Testis (tissue), 2 donors: ENCODE measurements at regions not wholly inside any gene's neighbourhood (a gene's known extent, or its start where the extent isn't known, plus 50 kb on each side); places are given as distances from the start of the nearest gene placed in this dataset.
"Not testable (repeated sequence)": the region's sequence is repeated elsewhere in the genome, so short reads cannot be mapped to it uniquely, and the experiment has no call there.

Experiments used
- DNase-seq: peaks from one replicate; pipeline ENCODE4 v3.0.0-alpha.2; 2019
- H3K27ac ChIP-seq, 2 donors: fragments of 200-600 bp; sonication (generic); one replicate each; pipeline ENCODE4 v1.5.1; 2019
- H3K27me3 ChIP-seq: fragments of 200-600 bp; sonication (generic); one replicate; pipeline ENCODE4 v1.5.1; 2019
- H3K36me3 ChIP-seq: fragments of 200-600 bp; sonication (generic); one replicate; pipeline ENCODE4 v1.5.1; 2017; ENCODE audit warnings: low read depth; ENCODE audit errors: missing control alignments
- H3K4me1 ChIP-seq: fragments of 200-600 bp; sonication (generic); one replicate; pipeline ENCODE4 v1.5.1; 2019
- H3K4me3 ChIP-seq, 2 donors: fragments of 200-600 bp; sonication (generic); one replicate each; pipeline ENCODE4 v1.5.1; 2017 to 2019
- H3K9me3 ChIP-seq: fragments of 200-600 bp; sonication (generic); one replicate; pipeline ENCODE4 v1.5.1; 2017
- POLR2A ChIP-seq: fragments of 450-650 bp; IDR thresholded peaks from one replicate; pipeline ENCODE4 v1.6.1; 2017; ENCODE audit warnings: antibody characterized with exemption, mild to moderate bottlenecking, moderate library complexity
- WGBS, 2 donors: methylation state at CpG; one replicate each; pipeline ENCODE4 v1.1.5; 2018; 5-methylcytosine and 5-hydroxymethylcytosine counted together
- intact Hi-C: fragments of 100-400 bp; cut with DNase I; formaldehyde crosslinking; loops from one replicate; pipeline ENCODE4 v1.15.1; 2023; ENCODE audit warnings: low total_unique reads
- TF ChIP-seq, protein P1 (sequence below), 3 experiments: fragments of 450-650 bp in 2 of 3; fragments of 200-600 bp in 1 of 3; sonication (generic) in 1 of 3; IDR thresholded peaks; one replicate each; pipeline ENCODE4 v1.5.1; 2016 to 2019; ENCODE audit warnings: antibody characterized with exemption in 3 of 3, mild to moderate bottlenecking in 2 of 3, moderate library complexity in 1 of 3

DNA sequence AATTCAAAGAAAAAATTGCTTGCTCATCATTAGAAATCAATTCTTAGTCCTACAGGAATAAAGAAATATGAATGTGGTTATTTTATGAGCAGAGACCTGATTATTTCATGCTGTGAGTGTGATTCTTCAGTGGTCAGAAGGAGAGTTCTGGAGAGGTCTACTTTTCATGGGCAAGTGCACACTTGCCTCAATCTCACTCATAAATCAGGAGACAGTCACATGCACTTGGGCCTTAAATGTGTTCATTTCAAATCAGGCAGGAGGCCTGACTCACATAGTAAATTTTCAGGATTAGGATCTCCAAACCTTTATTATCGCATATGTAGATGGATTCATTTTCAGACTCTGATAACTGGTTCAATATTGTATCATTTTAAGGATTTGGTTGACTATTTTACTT is 323.2 kb upstream of the CCNH start:
- no peaks in the 10 kb centered on the region for H3K36me3 ChIP-seq
- no peak for DNase-seq
- H3K9me3 ChIP-seq: no peaks in the 10 kb centered on the region
- no peak for TF ChIP-seq POLR2A
- TF ChIP-seq, protein P1, sequence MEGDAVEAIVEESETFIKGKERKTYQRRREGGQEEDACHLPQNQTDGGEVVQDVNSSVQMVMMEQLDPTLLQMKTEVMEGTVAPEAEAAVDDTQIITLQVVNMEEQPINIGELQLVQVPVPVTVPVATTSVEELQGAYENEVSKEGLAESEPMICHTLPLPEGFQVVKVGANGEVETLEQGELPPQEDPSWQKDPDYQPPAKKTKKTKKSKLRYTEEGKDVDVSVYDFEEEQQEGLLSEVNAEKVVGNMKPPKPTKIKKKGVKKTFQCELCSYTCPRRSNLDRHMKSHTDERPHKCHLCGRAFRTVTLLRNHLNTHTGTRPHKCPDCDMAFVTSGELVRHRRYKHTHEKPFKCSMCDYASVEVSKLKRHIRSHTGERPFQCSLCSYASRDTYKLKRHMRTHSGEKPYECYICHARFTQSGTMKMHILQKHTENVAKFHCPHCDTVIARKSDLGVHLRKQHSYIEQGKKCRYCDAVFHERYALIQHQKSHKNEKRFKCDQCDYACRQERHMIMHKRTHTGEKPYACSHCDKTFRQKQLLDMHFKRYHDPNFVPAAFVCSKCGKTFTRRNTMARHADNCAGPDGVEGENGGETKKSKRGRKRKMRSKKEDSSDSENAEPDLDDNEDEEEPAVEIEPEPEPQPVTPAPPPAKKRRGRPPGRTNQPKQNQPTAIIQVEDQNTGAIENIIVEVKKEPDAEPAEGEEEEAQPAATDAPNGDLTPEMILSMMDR (IDR thresholded peaks at IDR 0.05): no peak
- intact Hi-C loops: no loop called here
- H3K27ac ChIP-seq: no peak overlapping the region
- no peaks in the 10 kb centered on the region for H3K27me3 ChIP-seq
- 89 to 97% methylated on average over 1 of the region's 1 CpG for WGBS, 2 donors
- H3K4me1 ChIP-seq: no peaks in the 10 kb centered on the region
- no peak overlapping the region for H3K4me3 ChIP-seq

DNA sequence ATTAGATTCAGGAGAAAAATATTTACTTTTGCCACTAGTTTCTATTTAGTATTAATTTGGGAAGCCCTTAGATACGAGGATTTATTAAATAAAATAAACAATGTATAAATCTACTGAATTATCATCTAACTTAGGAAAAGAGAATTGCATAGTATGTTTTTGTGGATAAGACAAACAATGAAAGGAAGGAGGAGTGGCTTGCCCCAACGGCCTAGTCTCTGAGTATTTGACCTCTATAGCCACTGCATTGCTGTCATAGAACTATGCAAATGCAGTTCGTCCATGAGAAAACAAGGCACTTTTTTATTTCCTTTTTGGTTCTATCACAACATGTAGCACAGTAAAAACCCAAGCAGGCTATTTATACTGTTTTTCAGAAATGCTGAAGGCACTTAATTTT is 321.2 kb upstream of the CCNH start:
- WGBS, 2 donors: 42 to 45% methylated on average over 3 of the region's 3 CpGs
- no peak for DNase-seq
- Histone ChIP-seq H3K27ac (no peak overlapping the region), H3K27me3 (no peaks in the 10 kb centered on the region), H3K9me3 (no peaks in the 10 kb centered on the region), H3K4me1 (no peaks in the 10 kb centered on the region), H3K4me3 (no peak overlapping the region), H3K36me3 (no peaks in the 10 kb centered on the region)
- no peak for TF ChIP-seq POLR2A
- TF ChIP-seq, protein P1 (IDR thresholded peaks at IDR 0.05): no peak
- intact Hi-C loops: no loop called here

DNA sequence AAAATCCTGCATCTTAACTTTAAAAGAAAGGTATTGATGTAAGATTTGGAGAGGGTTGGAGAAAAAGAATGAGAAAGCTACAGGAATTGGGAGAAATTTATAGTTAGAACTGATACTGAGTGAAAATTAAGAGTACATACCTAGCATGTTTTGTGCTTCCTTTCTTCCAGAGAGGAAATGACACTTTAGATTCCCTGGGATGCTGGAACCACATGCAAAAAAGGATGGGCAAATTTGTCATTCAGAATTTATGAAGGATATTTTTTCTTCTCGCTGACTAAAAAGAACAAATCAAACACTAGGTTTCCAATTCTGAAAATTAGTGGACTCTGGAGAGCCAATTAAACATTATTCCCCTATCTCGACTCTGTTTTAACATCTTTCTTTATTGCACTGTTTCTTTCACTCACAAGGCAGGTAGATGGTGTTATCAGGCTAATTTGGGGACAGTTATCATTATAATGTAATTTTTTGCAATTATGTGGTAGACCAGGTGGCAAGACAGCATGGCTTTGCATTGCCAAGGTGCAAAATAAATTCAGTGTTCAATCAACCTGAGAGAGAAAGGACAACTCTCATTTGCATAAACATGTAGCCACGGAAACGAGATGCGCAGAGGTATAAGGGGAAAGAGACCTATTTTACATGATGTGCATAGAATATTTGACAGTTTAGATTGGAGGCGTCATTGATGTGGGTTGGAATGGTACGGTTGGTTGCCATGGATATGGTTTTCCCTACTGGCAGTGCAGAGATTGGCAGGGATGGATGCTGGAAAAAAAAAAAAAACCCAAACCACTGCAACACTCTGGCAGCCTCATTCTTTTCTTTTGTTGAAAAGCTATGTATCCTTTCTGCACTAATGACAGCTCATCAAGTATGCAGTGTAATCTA is 320.4 kb upstream of the CCNH start:
- Histone ChIP-seq H3K27ac (no peak overlapping the region), H3K36me3 (no peaks in the 10 kb centered on the region), H3K4me1 (no peaks in the 10 kb centered on the region), H3K4me3 (no peak overlapping the region), H3K27me3 (no peaks in the 10 kb centered on the region), H3K9me3 (no peaks in the 10 kb centered on the region)
- WGBS, 2 donors: 78 to 85% methylated on average over 7 of the region's 7 CpGs
- intact Hi-C loops: no loop called here
- DNase-seq: no peak
- no peak for TF ChIP-seq POLR2A
- TF ChIP-seq, protein P1 (IDR thresholded peaks at IDR 0.05): no peak

DNA sequence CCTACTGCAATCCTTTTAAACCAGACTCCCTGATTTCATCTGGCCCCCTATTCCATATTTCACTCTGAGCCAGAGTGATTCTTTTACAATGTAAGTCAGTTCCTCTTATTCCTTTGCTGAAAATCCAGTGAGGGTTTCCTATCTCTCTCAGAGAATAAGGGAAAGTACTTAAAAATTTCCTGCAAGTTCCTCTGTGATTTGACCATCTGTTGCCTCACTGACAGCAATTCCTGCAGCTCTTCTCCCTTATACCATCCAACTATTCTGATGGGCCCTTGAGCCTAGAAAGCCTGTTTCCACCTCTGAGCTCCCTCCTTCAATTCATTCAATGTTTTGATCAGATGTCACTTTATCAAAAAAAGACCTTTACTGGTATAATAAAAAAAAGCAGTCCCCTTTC is 317.1 kb upstream of the CCNH start:
- Histone ChIP-seq H3K27me3 (no peaks in the 10 kb centered on the region), H3K27ac (no peak overlapping the region), H3K4me1 (no peaks in the 10 kb centered on the region), H3K9me3 (no peaks in the 10 kb centered on the region), H3K4me3 (no peak overlapping the region), H3K36me3 (no peaks in the 10 kb centered on the region)
- intact Hi-C loops: no loop called here
- DNase-seq: no peak
- TF ChIP-seq POLR2A: no peak
- TF ChIP-seq, protein P1 (IDR thresholded peaks at IDR 0.05): no peak

DNA sequence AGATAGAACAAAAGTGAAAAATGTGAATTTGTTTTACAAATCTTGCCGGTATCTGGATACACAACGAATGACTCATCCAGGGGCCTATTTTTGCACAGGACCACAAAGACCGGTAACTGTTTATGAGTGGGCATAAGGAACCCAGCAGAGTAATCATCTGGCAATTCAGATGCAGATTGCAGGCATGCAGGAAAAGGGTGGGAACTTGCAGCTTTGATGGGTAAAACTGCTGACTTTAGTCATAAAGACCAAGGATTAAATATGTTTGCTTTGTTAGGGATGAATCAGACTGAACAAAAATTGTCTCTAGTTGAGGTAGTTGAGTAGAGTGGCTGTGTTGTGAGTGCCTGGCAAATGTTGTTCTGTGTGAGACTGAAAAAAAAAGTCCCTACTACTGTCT is 309.6 kb upstream of the CCNH start:
- no peak for DNase-seq
- Histone ChIP-seq H3K36me3 (no peaks in the 10 kb centered on the region), H3K9me3 (no peaks in the 10 kb centered on the region), H3K4me1 (no peaks in the 10 kb centered on the region), H3K27me3 (no peaks in the 10 kb centered on the region), H3K27ac (no peak overlapping the region), H3K4me3 (no peak overlapping the region)
- intact Hi-C loops: no loop called here
- no peak for TF ChIP-seq POLR2A
- TF ChIP-seq, protein P1 (IDR thresholded peaks at IDR 0.05): no peak
- WGBS, 2 donors: 83 to 93% methylated on average over 3 of the region's 3 CpGs

DNA sequence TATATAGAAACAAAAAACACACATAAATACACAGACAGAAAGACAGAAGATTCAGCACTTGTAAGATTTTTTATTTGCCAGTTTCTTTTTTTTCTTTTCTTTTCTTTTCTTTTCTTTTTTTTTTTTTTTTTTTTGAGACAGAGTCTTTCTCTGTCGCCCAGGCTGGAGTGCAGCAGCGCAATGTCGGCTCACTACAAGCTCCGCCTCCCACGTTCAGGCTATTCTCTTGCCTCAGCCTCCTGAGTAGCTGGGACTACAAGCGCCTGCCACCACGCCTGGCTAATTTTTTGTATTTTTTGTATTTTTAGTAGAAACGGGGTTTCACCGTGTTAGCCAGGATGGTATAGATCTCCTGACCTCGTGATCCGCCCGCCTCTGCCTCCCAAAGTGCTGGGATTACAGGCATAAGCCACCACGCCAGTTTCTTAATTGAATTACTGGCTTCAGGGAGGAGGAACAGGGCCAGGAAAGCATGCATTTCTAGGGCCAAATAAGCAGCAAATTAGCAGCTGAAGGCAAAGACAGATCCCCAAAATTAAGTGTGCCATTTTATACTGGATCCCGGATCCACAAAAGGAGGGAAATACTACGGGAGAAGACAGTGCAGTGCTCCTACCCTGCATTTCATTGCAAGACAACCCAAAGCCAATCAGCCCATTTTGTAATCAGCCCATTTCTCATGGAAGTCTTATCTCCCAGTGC is 305.6 kb upstream of the CCNH start:
- H3K9me3 ChIP-seq, H3K4me3 ChIP-seq, H3K36me3 ChIP-seq, H3K27me3 ChIP-seq, H3K4me1 ChIP-seq, intact Hi-C loops, H3K27ac ChIP-seq: not testable (repeated sequence)
- 72 to 74% methylated on average over 15 of the region's 15 CpGs for WGBS, 2 donors
- peak; percentile 15 for DNase-seq
